GM19043 (cell line): ENCODE measurements at regions not wholly inside any gene's neighbourhood (a gene's known extent, or its start where the extent isn't known, plus 50 kb on each side); places are given as distances from the start of the nearest gene placed in this dataset.
"Not testable (repeated sequence)": the region's sequence is repeated elsewhere in the genome, so short reads cannot be mapped to it uniquely, and the experiment has no call there.

ENCODE experiments used
- ATAC-seq: cut with Tn5 transposase; IDR thresholded peaks from one replicate; pipeline ENCODE4 v1.9.1; 2021; ENCODE audit warnings: low read depth; ENCODE audit not compliant: unreplicated experiment

DNA sequence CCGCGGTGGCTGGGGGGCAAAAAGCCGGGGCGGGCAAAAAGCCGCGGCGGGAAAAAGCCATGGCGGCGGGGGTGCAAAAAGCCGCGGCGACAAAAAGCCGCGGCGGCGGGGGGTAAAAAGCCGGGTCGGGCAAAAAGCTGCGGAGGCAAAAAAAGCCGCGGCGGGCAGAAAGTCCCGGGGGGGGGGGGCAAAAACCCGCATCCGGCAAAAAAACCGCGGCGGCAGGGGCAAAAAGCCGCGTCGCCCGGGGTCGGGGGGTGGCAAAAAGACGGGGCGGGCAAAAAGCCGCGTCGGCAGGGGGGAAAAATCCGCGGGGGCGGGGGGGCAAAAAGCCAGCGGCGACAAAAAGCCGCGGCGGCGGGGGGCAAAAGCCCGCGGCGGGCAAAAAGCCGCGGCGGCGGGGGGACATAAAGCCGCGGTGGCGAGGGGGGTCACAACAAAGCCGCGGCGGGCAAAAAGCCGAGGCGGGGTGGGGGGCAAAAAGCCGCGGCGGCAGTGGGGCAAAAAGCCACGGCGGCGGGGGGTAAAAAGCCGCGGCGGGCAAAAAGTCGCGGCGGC lies 1634.4 kb downstream of the RPIA start:
- ATAC-seq = not testable (repeated sequence)

DNA sequence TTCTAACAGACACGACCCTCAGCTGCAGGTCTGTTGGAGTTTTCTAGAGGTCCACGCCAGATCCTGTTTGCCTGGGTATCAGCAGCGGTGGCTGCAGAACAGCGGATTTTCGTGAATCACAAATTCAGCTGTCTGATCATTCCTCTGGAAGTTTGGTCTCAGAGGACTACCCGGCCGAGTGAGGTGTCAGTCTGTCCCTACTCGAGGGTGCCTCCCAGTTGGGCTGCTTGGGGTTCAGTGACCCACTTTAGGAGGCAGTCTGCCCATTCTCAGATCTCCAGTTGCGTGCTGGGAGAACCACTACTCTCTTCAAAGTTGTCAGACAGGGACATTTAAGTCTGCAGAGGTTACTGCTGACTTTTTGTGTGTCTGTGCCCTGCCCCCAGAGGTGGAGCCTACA lies 1664.1 kb downstream of the RPIA start:
- not testable (repeated sequence) for ATAC-seq

DNA sequence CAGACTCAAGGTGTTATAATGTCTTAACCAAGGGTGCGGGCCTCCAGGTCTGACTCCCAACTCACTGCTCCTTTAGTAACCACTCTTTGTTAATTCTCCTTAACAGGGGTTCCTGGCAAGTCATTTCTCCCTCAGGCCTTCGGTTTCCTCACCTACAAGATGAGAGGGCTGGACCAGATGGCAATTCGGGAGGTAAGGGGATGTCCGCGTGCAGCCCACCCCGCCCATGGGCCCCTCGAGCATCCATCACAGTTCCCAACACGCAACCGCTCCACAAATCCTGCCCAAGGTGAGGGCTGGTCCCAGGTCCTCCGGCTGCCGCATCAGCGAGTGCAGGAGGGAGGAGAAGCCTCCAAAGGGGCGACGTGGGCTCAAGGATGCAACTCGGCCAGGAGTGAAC lies 1667.9 kb downstream of the RPIA start:
- not testable (repeated sequence) for ATAC-seq

DNA sequence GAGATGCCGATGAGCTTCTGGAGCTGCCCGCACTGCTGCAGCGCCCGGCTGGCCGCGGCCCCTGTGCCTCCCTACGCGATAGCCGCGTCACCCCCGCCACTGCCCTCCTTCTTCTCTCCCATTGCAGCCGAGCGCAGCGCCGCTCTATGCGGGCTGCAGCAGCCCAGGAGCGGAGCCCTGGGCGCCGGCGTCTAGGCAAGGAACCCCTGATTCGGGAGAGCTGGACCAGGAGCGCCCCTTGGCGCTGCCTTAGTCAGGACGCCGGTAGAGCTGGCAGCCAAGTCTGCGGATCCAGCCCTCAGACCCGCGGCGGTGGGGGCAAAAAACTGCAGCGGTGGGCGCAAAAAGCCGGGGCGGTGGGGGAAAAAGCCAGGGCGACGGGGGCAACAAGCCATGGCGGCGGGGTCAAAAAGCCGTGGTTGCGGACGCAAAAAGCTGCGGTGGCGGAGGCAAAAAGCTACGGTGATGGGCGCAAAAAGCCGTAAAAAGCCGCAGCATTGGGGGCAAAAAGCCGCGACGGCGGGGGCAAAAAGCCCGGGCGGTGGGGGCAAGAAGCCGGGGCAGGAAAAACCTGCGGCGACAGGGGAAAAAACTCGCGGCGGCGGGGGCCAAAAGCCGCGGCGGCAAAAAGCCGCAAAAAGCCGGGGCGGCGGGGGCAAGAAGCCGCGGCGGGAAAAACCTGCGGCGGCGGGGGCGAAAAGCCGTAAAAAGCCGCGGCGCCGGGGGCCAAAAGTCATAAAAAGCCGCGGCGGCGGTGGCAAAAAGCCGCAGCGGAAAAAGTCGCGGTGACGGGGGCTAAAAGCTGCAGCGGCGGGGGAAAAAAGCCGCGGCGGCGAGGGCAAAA lies 1668.6 kb downstream of the RPIA start:
- not testable (repeated sequence) for ATAC-seq

DNA sequence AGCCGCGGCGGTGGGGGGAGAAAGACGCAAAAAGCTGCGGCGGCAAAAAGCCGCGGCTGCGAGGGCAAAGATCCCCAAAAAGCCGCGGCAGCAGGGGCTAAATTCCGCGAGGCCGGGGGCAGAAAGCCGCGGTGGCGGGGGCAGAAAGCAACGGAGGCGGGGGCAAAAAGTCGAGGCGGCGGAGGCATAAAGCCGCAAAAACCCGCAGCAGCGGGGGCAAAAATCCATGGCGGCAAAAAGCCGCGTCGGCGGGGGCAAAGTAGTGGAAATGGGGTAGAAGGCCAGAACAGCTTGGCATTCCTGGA lies 1669.2 kb downstream of the RPIA start:
- not testable (repeated sequence) for ATAC-seq
